SKM-1 treated with dmso at 0.1 percent for 144 hours (cell line): ENCODE measurements at regions not wholly inside any gene's neighbourhood (a gene's known extent, or its start where the extent isn't known, plus 50 kb on each side); places are given as distances from the start of the nearest gene placed in this dataset.
A peak's percentile ranks its signal among the peaks of the same experiment; 100 is the strongest.
"Not testable (repeated sequence)": the region's sequence is repeated elsewhere in the genome, so short reads cannot be mapped to it uniquely, and the experiment has no call there.

ENCODE experiments used
- DNase-seq: peaks from one replicate; lab custom pipeline; 2025; ENCODE audit not compliant: unreplicated experiment; lab: John Stamatoyannopoulos, UW

DNA sequence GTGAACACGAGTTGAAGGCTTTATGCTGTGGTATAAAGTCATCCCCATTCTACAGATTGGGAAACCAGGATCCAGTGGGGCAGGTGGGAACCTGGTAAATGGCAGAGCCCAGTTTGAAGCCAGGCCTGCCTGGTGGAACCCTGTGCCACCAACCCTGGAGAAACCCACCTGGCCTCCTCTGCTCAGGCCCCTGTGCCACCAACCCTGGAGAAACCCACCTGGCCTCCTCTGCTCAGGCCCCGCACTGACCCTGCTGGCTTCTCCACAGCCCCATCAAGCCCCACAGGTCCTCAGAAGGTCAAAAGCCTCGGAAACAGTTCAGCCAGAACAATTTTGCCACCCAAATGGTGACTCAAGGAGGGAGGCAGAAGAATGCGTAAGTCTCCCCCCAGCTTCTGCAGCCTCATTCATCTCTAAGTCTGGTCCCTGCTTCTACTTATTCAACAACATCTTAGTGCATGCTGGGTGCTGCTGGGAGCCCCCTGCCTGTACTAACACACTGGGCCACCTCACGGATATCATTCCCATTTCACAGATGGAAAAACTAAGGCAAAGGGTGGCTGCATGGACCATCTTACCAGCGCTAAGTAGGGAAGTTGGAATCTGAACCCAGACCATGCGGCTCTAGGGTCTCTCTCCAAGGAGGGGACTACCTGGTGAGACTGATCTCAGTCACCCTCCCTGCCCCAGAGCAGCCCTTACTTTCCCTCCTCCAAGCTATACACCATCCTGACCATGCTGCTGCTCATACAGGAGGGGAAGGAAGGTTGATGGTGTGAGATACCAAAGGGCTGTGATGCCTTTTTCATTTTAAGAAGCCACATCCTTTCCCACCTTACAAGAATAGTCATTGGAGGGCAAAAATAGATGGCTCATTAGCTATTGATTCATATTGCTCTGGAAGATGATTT is 93.7 kb upstream of the ID2 start:
- no peak for DNase-seq

DNA sequence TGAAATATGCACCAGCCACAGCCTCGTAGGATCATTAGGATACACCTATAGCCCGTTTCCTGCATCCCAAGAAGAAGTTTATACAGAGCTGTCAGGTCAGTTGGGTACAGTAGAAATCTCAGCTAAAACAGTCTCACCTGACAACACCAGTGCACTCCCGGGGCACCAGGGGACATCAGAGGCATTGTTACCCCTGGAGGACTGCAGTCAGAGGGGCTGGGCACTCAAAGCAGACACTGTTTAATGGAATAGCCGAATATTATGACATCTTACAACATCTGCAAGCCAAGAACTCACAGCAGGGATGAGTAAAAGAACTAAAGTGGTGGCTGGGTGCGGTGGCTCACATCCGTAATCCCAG is 93.0 kb upstream of the ID2 start:
- DNase-seq: no peak

DNA sequence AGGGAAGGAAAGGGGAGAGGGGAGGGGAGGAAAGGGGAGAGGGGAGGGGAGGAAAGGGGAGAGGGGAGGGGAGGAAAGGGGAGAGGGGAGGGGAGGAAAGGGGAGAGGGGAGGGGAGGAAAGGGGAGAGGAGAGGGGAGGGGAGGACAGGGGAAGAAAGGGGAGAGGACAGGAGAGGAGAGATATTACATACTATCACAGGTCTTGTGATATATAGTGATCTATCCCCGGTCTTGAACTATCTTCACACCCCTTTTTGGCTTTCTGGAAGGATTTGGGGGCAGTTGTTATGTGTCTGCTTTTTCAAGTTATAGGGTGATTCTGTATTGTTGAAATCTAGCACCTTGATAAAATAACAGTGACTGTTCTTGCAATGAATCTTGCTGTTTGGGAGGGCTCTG is 92.1 kb upstream of the ID2 start:
- no peak for DNase-seq

DNA sequence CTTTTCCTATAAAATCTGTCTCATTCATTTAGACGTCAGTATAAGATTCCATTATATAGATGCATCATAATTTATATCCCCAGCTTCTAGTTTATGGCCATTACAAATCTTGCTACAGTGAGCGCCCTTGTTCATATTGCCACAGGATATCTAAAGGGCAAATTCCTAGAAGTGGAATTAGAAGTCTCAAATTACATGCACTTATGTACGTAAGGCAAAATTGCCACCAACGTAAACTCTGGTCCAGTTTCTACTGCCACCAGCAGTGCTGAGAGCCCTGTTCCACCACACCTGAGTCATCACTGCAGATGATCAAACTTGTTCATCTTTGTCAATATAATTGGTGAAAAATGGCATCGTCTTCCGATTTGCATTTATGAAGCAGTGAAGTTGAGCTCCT is 90.9 kb upstream of the ID2 start:
- DNase-seq: no peak

DNA sequence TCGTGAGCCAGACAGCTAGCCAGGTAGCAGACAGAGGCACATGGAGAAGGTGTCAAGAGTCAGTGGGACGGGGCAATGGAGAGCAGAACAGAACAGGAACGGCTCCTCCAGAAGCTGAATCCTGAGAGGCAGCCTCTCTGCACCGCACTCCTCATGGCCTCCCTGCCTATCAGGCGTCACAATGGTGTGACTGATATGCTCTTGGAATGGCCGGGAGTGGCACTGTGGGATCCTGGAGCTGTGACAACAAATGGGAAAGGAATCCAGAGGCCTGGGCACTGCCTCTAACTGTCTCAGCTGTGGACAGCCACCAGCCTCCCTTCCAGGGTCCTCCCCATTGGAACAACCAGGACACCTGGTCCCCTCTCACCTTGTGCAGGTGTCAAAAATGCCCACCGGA is 89.1 kb upstream of the ID2 start:
- DNase-seq: no peak

DNA sequence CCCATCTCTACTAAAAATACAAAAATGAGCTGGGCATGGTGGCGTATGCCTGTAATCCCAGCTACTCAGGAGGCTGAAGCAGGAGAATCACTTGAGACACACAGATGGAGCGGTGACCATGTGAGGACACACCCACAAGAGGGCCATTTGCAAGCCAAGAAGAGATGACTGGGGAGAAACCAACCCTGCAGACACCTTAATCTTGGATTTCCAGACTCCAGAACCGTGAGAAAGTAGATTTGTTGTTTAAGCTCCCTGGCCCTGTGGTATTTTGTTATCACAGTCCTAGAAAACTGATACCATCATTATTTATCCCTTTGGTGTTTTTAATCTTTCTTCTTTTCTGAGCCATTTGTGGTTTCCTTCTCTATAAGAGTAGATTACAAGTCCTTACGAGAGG is 88.6 kb upstream of the ID2 start:
- no peak for DNase-seq

DNA sequence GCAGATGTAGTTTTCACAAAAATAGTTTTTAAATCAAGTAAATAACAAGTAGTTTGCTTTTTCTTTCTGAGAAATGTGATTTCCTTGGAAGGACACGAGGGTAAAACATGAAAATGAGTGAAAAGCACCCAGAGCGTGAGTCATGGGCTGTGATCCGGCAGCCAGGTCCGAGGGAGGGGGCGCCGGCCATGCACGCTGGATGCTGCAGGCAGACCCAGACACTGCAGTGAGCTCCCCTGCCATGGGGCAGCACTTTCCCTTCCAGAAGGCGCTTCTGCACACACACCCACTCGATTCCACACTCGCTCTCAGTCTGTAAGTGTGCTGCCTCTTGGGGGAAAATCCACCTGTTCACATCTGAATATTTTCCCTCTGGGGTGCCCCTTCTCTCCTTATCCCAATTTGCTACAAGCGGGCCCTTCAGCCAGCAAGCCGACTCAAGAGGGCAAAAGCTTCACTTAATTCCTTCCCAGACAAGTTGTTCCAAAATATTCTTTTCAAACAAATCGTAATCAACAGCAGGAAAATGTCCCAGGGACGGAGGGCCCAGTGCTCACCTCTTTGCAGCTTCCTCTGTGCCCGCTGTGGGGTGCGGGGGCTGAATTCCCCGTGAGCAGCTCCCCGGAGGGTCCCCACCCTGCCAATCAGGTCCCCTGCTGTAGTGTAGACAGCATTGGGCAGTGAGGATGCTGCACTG is 87.0 kb upstream of the ID2 start:
- DNase-seq: no peak

DNA sequence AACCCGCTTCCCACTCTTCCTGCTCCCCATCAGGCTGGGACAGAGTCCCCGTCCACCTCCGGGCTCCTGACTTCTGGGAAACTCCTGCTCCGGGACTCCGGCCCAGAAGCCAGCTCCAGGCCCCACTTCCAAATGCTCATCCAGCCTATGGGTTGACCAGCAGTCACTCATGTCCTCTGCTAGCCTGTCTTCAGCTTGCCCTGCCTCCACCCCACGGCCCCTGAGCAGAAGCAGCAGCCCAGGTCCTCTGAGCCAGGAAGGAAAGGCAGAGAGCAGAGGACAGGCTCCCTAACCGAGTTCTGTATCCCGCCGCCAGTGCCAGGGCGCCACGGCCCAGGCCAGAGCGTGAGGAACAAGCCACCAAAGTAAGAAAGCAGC is 86.4 kb upstream of the ID2 start:
- DNase-seq: no peak

DNA sequence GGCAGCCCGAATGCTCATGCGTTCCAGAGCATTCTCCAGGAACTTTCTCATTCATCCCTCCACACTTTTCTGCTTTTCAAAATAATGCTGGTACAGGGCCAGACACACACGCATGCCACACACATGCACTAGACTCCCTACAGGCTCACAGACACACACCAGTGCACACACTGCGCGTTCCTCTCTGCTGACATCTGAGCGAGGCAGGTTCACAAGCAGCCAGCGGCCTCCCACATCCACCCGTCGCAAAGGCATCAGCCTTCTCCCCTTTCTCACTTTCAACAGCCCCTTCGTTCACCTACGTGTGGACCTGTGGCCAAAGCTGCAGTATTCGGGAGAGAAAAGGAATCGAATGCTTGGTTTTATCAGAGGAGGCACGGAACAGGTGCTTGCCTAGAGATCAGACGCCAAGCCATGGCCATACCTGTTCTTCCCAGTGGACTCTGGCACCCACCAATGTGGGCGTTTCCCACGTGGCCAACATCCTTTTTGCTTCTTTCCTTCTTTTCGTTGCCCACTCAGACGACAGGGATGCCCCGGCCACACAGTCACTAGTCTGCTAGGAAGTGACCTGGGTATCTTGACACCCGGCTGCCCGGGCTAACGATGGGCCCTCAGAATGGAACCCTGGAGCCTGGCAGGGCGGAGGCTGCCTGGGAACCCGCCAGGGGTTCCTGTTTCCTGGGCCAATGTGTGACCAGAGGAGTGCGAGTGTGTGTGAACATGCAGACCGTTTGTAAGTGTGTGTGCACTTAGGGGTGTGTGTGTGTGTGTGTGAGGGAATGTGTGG is 85.8 kb upstream of the ID2 start:
- DNase-seq: no peak

DNA sequence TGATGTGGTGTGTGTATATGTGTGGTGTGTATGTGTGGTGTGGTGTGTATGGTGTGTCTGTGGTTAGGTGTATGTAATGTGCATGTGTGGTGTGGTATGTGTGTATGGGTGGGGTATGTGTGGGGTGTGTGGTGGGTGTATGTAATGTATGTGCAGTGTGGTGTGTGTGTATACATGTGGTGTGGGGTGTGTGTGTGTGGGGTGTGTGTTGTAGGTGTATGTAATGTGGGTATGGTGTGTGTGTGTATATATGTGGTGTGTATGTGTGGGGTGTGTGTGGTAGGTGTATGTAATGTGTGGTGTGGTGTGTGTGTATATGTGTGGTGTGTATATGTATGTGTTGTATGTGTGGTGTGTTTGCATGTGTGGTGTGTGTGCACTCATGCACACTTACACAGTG is 84.8 kb upstream of the ID2 start:
- no peak for DNase-seq

DNA sequence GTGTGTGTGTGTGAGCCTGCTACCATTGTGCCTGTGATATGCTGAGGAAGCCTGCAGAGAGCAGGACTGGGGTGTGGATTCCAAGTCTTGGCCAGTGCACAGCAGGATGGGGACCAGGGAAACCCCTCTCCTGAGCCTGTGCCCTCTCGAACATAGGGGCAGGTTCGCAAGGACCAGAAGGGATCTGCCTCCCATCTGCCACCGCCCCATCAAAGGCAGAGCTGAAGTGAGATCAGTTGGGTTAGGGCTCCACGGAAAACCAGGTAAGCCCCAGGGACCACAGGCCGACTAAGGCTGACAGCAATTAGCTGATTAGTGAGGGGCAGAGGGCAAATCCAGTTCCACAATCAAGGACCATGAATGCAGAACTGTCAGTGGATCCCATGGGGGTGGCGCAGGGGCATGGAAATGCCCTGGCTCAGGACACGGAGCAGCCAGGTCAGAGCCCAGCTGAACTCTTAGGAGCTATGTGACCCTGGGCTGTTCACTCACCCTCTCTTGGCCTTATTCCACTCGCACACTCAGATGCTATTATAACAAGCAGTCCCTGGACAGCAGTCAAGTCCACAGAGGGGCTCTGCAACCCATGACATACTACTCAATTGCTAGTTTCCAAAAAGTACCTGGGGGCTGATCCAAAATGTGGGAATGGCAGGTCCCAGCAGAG is 84.2 kb upstream of the ID2 start:
- no peak for DNase-seq

DNA sequence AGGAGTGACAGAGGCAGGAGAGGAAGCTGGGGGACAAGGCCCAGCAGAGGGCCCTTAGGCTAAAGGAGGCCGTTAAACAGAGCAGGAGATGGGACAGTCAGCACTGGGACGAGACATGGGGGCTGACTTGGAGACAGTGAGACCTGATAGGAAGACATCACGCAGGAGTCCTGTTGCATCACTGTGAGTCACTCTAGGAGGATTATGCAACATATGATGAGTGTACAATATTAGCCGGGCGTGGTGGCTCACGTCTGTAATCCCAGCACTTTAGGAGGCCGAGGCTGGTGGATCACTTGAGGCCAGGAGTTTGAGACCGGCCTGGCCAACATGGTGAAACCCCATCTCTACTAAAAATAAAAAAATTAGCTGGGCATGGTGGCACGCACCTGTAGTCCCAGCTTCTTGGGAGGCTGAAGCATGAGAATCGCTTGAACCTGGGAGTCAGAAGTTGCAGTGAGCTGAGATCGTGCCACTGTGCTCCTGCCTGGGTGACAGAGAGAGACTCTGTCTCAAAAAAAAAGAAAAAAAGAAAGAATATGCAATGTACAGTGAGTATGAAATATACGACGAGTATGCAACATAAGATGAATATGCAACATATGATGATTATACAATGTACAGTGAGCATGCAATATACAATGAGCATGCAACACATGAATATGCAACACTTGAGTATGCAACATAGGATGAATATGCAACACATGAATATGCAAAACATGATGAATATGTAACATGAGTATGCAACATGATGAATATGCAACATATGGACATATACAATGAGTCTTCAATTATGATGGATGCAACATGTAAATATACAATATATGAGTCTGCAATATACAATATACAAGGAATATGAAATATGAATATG is 83.3 kb upstream of the ID2 start:
- DNase-seq: peak; percentile 86

DNA sequence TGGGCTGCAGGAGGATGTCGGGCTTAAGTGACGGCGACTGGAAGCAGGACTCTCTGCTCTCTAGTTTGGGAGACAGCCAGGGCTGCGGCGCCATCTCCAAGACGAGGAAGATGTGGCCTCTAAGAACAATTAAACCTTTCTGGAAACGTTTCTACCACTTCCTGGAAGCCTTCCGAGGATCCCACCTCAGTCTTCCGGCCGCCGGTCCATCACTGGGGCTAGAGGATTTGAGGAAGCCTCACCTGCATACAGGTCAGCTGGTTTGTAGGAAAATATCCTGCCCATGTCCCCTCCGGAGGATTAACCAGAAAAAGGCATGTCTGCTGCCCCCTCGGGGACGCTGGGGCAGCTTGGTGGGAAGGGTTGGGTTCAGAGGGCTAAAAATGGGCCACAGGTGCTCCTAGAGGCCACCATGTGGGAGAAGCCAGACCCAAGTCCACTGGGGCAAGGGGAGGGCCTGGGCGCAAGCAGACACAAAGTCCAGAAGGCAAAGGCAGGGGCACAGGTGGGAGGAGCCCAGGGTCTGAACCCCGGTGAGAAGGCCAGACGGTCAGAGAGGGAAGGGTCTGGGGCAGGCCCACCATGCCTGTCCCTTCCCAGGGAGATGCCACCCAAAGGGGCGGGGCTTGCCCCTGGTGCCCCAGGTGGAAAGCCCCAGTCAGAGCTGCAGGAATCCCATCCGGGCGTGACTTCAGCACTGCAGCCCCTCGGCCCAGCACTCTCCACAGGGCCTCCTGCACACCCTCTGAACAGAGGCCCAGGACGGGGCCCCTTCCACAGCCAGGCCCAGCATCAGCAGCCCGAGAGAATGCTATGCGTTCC is 82.2 kb upstream of the ID2 start:
- DNase-seq: no peak

DNA sequence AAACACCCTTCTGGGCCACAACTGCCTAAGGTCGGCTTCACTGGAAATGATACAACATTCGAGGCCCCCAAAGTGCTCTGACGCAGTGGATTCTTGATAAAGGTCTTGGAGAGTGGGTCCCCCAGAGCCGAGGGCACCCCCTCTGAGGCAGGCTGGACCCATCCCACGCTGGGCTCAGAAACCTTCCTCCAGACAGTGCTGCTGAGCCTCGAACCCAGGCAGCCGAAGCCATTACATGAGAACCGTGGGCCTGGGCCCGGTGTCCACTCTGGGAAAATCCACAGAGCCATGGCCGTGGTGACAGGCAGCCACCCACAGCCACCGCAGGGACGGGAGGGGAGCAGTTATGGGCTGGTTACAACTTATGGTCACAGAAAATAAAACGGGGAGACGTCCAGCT is 81.4 kb upstream of the ID2 start:
- no peak for DNase-seq

DNA sequence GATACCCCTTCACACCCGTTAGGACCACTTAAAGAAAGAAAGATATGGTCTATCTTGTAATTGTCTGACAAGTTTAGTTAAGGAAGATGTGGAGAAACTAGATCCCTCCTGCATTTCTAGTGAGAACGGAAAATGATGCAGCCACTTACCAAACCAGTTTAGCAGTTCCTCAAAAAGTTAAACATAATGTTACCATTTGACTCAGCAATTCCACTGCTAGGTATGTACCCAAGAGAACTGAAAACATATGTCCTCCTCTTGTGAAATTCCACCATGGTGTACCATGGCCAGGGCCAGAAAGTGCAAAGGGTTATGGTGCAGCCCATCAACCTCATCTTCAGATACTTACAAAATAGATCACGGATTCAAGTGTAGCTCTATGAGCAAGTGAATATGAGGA is 79.0 kb upstream of the ID2 start:
- DNase-seq: peak; percentile 67

DNA sequence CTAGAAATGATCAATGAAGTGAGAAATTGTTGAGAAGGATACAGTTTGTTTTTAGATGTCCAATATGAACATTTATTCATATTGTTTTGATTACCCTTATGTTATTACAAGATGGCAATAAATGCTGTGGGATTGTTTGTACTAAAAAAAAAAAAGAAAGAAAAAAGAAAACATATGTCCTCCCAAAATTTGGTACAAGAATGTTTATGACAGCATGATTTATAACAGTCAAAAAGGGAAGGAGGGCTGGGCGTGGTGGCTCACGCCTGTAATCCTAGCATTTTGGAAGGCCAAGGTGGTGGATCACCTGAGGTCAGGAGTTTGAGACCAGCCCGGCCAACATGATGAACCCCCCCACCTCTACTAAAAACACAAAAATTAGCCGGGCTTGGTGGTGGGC is 78.5 kb upstream of the ID2 start:
- not testable (repeated sequence) for DNase-seq

DNA sequence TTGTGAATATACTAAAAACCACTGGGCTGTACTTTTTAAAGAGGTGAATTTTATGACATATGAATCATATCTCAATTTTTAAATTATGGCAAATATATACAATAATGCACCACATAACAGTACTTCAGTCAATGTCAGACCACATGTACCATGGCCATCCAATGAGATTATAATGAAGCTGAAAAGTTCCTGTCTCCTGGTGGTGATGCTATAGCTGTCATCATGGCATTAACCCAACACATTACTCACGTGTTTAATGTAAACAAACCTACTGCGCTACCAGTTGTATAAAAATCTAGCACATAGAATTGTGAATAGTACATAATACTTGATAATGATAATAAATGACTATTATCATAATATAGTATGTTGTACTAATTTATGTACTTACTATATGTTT is 77.6 kb upstream of the ID2 start:
- DNase-seq: no peak

DNA sequence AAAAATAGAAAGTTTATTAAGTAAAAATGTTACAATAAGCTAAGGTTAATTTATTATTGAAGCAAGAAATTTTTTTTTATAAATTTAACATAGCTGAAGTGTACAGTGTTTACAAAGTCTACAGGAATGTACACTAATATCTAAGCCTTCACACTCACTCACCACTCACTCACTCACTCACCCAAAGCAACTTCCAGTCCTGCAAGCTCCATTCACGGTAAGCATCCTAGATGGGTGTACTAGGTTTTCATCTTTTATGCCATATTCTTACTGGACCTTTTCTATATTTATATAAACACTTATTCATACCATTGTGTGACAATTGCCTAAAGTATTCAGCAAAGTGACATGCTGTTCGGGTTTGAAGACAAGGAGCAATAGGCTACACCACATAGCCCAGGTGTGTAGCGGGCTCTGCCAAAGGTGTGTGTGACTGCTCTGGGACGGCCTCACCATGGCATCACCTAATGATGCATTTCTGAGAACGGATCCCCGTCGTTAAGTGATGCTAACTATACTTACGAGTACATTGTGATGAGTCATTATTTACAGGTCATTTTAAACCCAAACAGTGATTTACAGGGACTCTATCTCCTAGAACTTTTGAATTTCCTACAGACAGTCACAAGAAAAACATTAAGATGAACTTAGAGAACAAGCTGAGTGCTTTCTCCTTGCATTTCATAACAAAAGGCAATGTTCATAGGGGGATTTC is 76.3 kb upstream of the ID2 start:
- no peak for DNase-seq

DNA sequence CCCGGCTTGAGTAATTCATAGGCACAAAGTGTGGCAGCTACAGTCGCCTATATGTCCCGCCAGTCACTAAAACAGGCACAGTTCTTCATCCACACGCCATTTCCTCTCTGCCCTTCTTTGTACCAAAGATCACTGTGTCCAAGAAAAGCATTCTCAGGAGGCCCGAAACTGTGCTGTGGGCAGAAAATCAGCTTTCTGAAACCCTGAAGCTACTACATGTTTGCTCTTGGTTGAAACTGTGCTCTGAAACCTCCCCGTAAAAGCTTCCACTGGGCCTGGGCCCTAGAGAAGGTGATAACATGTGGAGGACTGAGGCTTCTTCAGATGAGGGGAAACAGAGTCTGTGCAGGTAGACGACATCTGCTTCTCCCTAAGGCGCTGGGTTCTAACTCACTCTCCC is 75.6 kb upstream of the ID2 start:
- no peak for DNase-seq
